Endothelial cell (in vitro differentiated cells): ENCODE measurements at regions not wholly inside any gene's neighbourhood (a gene's known extent, or its start where the extent isn't known, plus 50 kb on each side); places are given as distances from the start of the nearest gene placed in this dataset.

Experiments
- DNase-seq: peaks from one replicate; pipeline ENCODE4 v3.0.0; 2021; ENCODE audit warnings: low spot score
- H3K27ac Mint-ChIP-seq: one replicate; pipeline ENCODE4 v1.8.0; 2021; ENCODE audit warnings: mixed read lengths, inconsistent platforms; ENCODE audit not compliant: unreplicated experiment
- H3K27me3 Mint-ChIP-seq: one replicate; pipeline ENCODE4 v1.8.0; 2021; ENCODE audit warnings: mild to moderate bottlenecking, moderate library complexity, mixed read lengths, inconsistent platforms; ENCODE audit not compliant: unreplicated experiment
- H3K36me3 Mint-ChIP-seq: one replicate; pipeline ENCODE4 v1.8.0; 2021; ENCODE audit warnings: mild to moderate bottlenecking, low read depth, mixed read lengths, inconsistent platforms; ENCODE audit not compliant: unreplicated experiment
- H3K4me1 Mint-ChIP-seq: one replicate; pipeline ENCODE4 v1.8.0; 2021; ENCODE audit warnings: mild to moderate bottlenecking, mixed read lengths, inconsistent platforms; ENCODE audit not compliant: unreplicated experiment
- H3K4me3 Mint-ChIP-seq: one replicate; pipeline ENCODE4 v1.8.0; 2021; ENCODE audit warnings: mild to moderate bottlenecking, mixed read lengths, inconsistent platforms; ENCODE audit not compliant: unreplicated experiment
- H3K9me3 Mint-ChIP-seq: one replicate; pipeline ENCODE4 v1.8.0; 2021; ENCODE audit warnings: mixed read lengths, inconsistent platforms; ENCODE audit not compliant: unreplicated experiment
- CTCF ChIP-seq: fragments of 200-600 bp; sonication (generic); IDR thresholded peaks from one replicate; pipeline ENCODE4 v1.5.0; 2021; ENCODE audit warnings: antibody characterized with exemption; ENCODE audit not compliant: unreplicated experiment

- Mint-ChIP-seq H3K27ac (no peak overlapping the region), H3K27me3 (no peaks in the 10 kb centered on the region), H3K36me3 (no peaks in the 10 kb centered on the region), H3K4me3 (no peak overlapping the region), H3K4me1 (peaks cover 8% of the 10 kb centered on the region), H3K9me3 (no peaks in the 10 kb centered on the region)
- no peak for TF ChIP-seq CTCF
- DNase-seq: no peak
Observed at GRCh38 chr13:43986421-43986981, 106.8 kb downstream of the LACC1 start.

GRCh38 chr13:43988302-43988701 lies 108.6 kb downstream of the LACC1 start:
- Mint-ChIP-seq H3K27me3 (no peaks in the 10 kb centered on the region), H3K9me3 (no peaks in the 10 kb centered on the region)

GRCh38 chr13:43990021-43990420 lies 110.3 kb downstream of the LACC1 start:
- Mint-ChIP-seq H3K4me1 (peaks cover 2% of the 10 kb centered on the region), H3K9me3 (no peaks in the 10 kb centered on the region), H3K36me3 (peaks cover 3% of the 10 kb centered on the region), H3K27ac (no peak overlapping the region), H3K27me3 (no peaks in the 10 kb centered on the region), H3K4me3 (no peak overlapping the region)
- DNase-seq: no peak
- no peak for TF ChIP-seq CTCF

More at GRCh38 chr13:43988302-43988701, 108.6 kb downstream of the LACC1 start:
- Mint-ChIP-seq H3K4me1 (peaks cover 2% of the 10 kb centered on the region), H3K36me3 (no peaks in the 10 kb centered on the region), H3K27ac (no peak overlapping the region), H3K4me3 (no peak overlapping the region)
- TF ChIP-seq CTCF: no peak
- DNase-seq: no peak

GRCh38 chr13:43990829-43991228 lies 111.1 kb downstream of the LACC1 start:
- Mint-ChIP-seq H3K36me3 (peaks cover 4% of the 10 kb centered on the region), H3K27me3 (no peaks in the 10 kb centered on the region), H3K4me1 (peaks cover 2% of the 10 kb centered on the region), H3K4me3 (no peak overlapping the region), H3K9me3 (no peaks in the 10 kb centered on the region), H3K27ac (no peak overlapping the region)
- DNase-seq: no peak
- TF ChIP-seq CTCF: no peak

GRCh38 chr13:43991773-43992201 lies 112.1 kb downstream of the LACC1 start:
- Mint-ChIP-seq H3K4me3 (no peak overlapping the region), H3K27ac (no peak overlapping the region), H3K27me3 (no peaks in the 10 kb centered on the region), H3K4me1 (no peaks in the 10 kb centered on the region), H3K36me3 (peaks cover 4% of the 10 kb centered on the region), H3K9me3 (no peaks in the 10 kb centered on the region)
- no peak for DNase-seq
- no peak for TF ChIP-seq CTCF
